GM18861 (cell line): ENCODE measurements at regions not wholly inside any gene's neighbourhood (a gene's known extent, or its start where the extent isn't known, plus 50 kb on each side); places are given as distances from the start of the nearest gene placed in this dataset.

Source experiments
- ATAC-seq: cut with Tn5 transposase; IDR thresholded peaks from one replicate; pipeline ENCODE4 v1.9.1; 2021; ENCODE audit not compliant: unreplicated experiment

- ATAC-seq = no peak
These were observed 91.3 kb upstream of the TNFAIP3 start for GRCh38 chr6:137775720-137776119.

DNA sequence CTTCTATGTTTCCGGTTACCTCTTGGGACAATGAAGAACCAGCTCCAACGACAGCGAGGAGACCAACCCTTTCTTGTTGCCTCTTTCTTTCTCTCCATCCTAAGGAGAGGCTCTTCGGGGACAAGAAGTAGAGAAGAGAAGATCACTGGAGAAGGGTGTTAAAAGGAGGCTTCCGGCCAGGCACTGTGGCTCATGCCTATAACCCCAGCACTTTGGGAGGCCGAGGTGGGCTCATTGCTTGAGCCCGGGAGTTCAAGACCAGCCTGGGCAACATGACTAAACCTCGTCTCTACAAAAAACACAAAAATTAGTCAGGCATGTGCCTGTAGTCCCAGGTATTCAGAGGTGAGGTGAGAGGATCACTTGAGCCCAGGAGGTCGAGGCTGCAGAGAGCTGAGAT, 90.8 kb upstream of the TNFAIP3 start:
- ATAC-seq = no peak

- no peak for ATAC-seq
These were observed 90.0 kb upstream of the TNFAIP3 start for GRCh38 chr6:137776786-137777686.

DNA sequence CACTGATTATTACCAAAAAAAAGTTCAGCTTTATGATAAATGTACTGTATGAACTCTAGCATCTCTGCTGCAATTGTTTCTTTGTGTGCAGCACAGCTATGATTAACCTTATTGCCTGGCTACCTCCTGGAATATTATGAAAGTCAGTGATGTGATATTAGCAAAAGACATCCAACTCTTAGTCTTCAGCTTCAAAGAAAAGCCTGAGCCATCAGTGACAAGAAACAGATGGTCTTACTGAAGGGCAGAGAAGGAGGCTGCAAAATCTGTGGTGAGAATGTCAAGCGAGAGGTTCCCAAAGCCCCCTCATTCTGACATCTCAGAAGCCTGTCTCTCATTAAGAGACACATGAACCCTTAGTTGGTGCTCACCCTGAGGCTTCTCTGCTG, 89.4 kb upstream of the TNFAIP3 start:
- ATAC-seq = no peak

GRCh38 chr6:137779982-137780381, 87.1 kb upstream of the TNFAIP3 start:
- ATAC-seq = no peak

DNA sequence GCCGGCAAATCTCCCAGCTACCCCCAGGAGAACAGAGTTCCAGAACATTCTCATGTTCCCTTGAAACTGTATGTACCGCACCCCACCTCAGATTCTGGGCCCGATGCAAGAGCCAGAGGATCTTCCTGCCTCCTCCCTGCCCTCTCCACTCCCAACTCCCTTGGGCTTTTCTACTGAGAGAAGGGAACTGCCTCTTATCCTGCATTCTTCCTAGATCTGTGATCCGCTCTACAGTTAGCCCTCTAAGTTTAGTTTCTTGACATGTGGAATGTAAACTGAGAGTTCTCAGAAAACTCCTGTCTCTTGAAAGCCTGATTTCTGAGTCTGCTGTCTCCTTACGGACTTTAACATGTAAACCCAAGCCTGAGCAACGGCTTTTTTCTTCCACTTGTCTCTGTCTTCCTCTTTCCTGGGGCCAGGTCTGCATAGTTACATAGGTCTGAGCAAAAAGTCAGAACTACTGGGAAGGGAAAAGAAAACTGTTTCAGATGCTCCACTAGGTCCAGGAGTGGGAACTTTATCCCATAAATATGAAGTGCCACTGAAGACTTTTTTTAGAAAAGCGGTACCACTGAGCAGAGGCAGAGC, 86.5 kb upstream of the TNFAIP3 start:
- ATAC-seq = no peak

DNA sequence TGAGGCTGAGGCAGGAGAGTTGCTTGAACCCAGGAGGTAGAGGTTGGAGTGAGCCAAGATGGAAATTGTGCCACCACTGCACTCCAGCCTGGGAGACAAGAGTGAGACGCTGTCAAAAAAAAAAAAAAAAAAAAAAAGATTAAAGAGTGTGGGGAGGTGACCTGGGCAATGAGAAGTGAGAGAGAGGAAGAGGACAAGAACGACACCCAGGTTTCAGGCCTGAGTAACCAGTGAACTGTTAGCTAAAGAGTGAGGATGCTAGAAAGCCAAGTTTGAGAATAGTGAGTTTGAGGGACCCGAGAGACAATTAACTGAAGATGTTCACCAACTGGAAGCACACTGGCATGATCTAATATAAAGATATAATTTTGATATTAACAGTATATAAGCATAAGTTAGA, 85.4 kb upstream of the TNFAIP3 start:
- ATAC-seq = no peak

GRCh38 chr6:137782166-137783039, 84.7 kb upstream of the TNFAIP3 start:
- ATAC-seq = no peak

GRCh38 chr6:137783710-137784109, 83.3 kb upstream of the TNFAIP3 start:
- ATAC-seq = no peak

DNA sequence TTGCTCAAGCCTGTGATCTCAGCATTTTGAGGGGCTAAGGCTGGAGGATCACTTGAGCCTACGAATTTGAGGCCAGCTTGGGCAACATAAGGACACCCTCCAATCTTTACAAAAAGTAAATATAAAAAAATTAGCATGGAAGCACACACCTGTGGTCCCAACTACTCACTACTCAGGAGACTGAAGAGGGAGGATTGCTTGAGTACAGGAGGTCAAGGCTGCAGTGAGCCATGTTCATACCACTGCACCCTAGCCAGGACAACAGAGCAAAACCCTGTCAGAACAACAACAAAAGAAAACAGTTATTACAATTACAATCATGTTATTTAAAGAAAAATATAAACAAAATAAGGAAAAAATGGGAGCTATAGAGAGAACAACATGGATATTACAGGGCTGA, 82.5 kb upstream of the TNFAIP3 start:
- no peak for ATAC-seq

DNA sequence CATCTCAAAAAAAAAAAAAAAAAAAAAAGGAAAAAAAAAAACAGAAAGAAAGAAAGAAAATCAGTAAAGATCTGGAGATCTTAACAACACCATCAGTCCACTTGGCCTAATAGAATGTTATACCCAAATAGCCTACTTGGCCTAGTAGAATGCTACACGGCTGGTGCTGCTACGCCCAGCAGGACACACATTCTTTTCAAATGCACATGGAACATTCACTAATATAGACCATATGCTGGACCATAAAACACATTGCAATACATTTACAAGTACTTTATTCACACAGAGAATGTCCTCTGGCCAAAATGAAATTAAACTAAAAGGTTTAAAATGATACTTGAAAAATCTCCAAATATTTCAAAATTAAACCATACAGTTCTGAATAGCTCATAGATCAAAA, 80.0 kb upstream of the TNFAIP3 start:
- no peak for ATAC-seq

- no peak for ATAC-seq
These were observed 78.8 kb upstream of the TNFAIP3 start for GRCh38 chr6:137788248-137788647.

DNA sequence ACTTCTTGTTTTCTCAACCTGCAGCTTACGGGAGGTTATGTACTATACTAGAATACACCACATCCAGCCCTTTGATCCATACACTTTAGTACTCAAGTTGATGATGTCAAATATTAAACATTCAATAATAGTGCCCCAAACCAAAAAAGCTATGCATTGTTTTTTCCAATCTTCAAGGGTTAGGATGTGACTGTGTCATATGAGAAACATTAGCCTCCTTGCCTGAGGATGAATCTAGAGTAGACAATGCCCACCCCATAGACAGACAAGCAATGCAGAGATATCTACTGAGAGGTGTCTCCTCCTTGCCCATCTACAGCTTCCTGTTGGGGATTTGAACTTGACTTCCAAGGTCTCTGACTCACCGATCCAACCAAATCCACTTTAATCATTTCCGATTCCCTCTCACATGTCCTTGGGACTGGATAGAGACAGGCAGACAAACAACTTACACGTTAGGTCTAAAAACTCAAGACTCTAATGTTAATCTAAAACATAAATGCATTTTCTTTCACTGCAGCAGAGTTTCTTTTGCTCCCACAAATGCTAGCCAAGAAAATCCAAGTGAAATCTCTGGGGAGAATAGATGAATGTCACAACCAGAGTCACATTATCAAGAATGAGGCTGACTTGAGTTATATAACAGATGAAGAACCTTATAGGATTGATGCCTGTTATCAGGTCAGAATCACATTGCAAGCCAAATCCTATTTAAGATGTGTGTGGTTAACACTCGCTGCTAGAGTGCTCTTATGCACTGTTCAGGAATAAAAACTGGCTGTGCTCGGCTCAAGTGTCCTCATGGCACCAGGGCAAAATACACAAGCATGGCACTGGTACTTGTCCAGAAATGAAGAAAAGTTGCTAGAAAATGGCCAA, 75.5 kb upstream of the TNFAIP3 start:
- ATAC-seq = no peak

DNA sequence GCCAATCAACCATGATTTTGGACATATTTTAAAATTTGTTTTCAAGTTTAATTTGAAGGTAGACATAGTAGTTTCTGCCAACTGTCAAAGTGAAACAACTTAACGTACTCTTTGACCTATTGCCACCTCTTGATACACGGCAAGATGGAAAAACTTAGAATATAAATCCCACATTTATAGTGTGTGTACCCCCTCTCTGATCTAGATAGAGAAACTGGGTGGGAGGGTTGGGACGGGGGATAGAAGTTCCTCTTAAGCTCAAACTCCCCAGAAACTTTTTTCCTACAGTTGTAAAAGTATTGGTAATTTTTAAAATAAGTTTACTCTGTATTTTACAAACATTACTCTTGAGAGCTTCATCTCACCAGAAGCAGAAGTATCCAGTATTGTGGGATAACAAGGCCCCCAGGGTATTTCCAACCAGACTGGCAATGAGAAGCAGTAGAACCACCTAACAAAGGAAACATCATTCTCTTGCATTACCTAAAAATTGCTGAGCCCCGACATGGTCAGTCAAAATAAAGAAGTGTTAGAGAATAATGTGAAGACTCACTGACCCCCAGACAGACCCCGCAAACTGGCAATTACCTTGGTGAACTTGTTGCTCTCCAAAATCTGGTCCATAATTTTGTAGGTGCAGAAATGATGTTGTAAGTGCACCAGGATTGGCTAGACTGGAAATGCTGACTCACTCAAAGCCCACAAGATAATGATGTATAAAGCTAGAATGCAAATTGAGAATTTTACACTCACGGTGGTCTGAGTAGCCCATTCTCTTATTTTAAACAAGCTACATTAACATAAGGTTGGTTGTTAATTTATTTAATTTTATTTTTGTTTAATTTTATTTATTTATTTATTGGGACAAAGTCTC, 74.7 kb upstream of the TNFAIP3 start:
- ATAC-seq = no peak

GRCh38 chr6:137793805-137794515, 73.1 kb upstream of the TNFAIP3 start:
- ATAC-seq = no peak

DNA sequence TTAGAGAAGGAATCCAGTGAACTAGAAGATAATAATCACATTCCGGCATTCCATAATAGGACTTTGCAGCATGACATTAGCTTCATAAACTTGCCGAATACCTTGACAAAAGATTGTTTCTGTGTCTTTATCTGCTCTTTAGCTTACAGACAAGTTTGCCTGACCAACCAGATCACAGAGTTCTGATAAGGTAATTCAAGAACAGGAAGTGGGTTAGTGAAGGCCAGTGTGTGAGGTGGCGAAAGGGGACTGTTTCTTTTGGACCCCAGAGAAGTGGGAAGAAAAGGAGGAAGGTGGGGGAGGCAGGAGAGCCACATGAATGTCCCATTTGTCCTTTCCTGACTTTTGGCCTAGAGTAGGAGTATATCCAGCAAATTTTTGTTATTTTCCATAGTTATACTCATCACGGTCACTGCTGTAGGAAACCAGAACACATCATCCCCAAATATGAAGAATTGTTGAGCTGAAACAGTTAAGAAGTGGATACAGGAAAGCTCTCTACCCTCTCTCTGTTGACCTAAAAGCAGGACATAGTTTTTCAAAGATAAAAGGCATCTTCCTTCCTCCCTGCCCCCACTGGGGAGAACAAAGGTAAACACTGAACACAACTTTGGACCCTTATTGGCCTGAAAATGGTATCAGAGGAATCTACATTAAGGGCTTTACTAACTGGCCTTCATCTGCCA, 72.4 kb upstream of the TNFAIP3 start:
- ATAC-seq = no peak

DNA sequence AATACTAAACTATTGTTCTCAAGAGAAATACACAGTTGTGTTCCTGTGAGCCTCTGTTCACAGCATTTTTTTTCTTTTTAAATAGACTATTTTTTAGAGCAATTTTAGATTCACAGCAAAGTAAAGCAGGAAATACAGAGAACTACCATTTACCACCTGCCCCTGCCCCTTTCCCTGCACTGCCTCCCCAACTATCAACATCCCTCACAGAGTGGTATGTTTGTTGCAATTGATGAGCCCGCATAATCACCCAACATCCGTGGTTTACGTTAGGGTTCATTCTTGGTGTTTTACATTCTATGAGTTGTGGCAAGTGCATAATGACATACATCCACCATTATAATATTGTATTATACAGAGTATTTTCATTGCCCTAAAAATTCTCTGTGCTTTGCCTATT, 71.6 kb upstream of the TNFAIP3 start:
- no peak for ATAC-seq

- ATAC-seq = no peak
These were observed 68.8 kb upstream of the TNFAIP3 start for GRCh38 chr6:137798261-137798660.

DNA sequence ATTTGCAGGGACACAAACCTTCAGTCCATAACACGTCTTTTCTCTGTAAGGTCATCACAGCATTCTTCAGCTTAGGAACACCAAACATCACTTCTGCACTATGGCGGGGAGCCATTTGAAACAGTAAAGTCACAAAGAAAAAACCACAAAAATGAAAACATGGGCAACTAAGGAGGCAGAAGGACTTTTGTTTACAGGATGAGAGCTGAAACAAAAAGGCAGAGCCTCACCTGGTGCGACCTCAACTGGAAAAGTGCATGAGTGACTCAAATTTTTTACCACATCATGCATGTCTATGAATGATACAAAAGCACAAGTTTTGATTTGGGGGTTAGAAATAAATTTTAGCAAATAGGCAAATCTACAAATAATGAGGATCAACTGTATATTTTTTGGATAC, 68.2 kb upstream of the TNFAIP3 start:
- no peak for ATAC-seq
